Esophagus (tissue), 2 donors: ENCODE measurements at regions not wholly inside any gene's neighbourhood (a gene's known extent, or its start where the extent isn't known, plus 50 kb on each side); places are given as distances from the start of the nearest gene placed in this dataset.
"Not testable (repeated sequence)": the region's sequence is repeated elsewhere in the genome, so short reads cannot be mapped to it uniquely, and the experiment has no call there.

Experiments
- H3K27ac ChIP-seq, 2 donors: one replicate each; pipeline ENCODE4 v1.5.1; 2013; ENCODE audit warnings: low read depth in 2 of 2, mild to moderate bottlenecking in 2 of 2, inconsistent platforms in 1 of 2, low read length in 1 of 2, moderate library complexity in 1 of 2
- H3K27me3 ChIP-seq, 2 donors: one replicate each; pipeline ENCODE4 v1.6.1; 2013; ENCODE audit warnings: low read length in 2 of 2, control low read depth in 1 of 2, mild to moderate bottlenecking in 1 of 2; ENCODE audit not compliant: insufficient read depth in 2 of 2, control insufficient read depth in 1 of 2
- H3K36me3 ChIP-seq, 2 donors: one replicate each; pipeline ENCODE4 v1.6.1; 2013; ENCODE audit warnings: low read length in 1 of 2; ENCODE audit not compliant: control insufficient read depth in 2 of 2, insufficient read depth in 2 of 2
- H3K4me1 ChIP-seq, 2 donors: one replicate each; pipeline ENCODE4 v1.6.1; 2013; ENCODE audit warnings: low read length in 1 of 2; ENCODE audit not compliant: control insufficient read depth in 2 of 2, insufficient read depth in 2 of 2
- H3K4me3 ChIP-seq, 2 donors: one replicate each; pipeline ENCODE4 v1.5.1; 2013; ENCODE audit warnings: low read length in 2 of 2, mild to moderate bottlenecking in 2 of 2, low read depth in 1 of 2, moderate library complexity in 1 of 2
- H3K9me3 ChIP-seq, 2 donors: one replicate each; pipeline ENCODE4 v1.6.1; 2013; ENCODE audit warnings: mild to moderate bottlenecking in 2 of 2, low read depth in 1 of 2, low read length in 1 of 2, moderate library complexity in 1 of 2; ENCODE audit not compliant: control insufficient read depth in 2 of 2, insufficient read depth in 1 of 2
- WGBS, 2 donors: extraction: QIAGEN DNeasy Blood & Tissue Kit; methylation state at CpG; one replicate each; pipeline ENCODE4 v1.1.7; 2013; 5-methylcytosine and 5-hydroxymethylcytosine counted together
- donor health status: healthy with polysubstance abuse.
- donor health status: Bipolar disorder and iron deficiency.

DNA sequence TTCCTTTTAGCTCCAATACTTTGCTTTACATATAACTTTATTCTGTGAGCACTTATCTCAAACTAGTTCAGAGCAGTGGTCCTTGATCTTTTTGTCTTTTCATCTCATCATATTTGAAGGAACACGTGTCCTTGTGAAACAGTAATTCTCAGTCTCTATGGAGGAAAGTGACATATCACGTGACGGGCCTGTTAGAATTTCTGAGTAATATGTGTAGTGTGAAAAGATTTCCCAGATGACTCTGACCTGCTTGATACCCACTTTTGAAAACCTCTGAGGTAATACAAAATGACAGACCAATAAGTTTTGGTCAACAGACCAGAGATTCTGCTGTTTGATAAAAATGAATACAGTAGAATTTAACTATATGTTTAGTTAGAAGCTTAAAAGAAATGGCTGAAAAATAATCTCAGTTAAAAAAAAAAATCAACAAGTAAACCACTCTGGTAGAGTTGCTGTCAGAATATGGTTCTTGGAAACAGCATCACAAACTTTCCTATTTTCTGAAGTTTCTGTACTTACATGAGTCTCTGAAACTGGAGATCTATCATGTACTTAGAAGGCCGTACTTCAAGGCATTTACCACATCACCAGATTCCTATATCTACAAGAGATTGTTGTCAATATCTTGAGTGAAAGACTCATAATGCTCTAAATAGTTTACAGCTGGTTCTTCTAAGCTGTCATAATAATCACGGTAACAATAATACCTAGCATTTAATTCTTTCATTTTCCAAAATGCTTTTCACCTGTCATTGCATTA is 590.2 kb upstream of the TBL1XR1 start:
- Histone ChIP-seq H3K36me3 (no peaks in the 10 kb centered on the region), H3K27me3 (no peaks in the 10 kb centered on the region), H3K27ac (no peak overlapping the region), H3K4me1 (no peaks in the 10 kb centered on the region), H3K4me3 (no peak overlapping the region), H3K9me3 (no peaks in the 10 kb centered on the region)
- 65 to 68% methylated on average over 5 of the region's 5 CpGs for WGBS, 2 donors

DNA sequence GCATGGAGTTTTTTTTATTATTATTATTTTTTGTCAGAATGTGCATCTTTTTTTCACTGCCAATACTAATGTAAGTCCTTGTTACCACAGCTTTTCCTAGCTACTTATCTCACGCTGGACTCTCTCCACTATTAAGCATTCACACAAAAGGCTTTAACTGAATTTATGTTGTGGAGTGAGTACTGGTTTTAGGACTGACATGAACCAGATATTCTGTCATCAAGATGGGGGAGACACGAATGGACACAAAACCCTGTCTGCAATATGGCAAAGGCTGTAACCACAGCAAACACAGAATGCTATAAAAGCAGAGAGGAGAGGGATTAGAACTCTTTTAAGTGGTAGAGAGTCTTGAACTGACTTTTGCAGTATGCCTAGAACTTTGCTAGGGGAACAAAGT is 592.2 kb upstream of the TBL1XR1 start:
- WGBS, 2 donors: 85 to 93% methylated on average over 2 of the region's 2 CpGs
- Histone ChIP-seq H3K36me3 (no peaks in the 10 kb centered on the region), H3K27ac (no peak overlapping the region), H3K4me1 (no peaks in the 10 kb centered on the region), H3K27me3 (no peaks in the 10 kb centered on the region), H3K4me3 (no peak overlapping the region), H3K9me3 (no peaks in the 10 kb centered on the region)

DNA sequence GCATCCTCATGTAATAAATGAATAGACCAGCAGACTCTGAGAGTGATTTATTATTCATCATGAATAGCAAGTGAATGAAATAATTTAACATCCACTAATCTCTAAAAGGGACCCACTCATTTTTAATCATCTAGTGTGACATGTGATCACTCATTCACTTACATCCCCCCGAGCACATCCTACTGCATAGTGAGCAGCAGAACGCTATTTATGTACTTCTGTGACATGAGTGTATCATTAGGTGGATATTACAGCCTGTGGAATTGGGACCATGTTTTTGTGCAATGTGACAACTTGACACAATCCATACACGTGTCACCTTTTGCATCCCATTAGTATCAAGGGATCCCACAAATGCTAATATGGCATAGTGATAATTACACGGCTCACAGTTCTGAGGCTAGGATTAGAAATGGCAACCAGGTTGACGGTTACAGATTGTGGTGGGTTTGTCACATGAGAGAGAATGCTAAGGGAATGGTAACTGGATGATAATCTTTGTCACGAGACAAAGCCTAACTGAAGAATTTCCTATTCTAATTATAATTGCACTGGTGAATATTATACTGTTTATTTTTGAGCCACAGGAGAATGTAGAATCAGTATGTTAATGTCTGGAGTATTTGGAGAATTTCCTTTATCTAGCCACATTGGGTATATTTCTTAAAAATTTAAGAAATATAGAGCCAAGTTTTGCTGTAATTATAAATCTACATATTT is 595.2 kb upstream of the TBL1XR1 start:
- Histone ChIP-seq H3K9me3 (no peaks in the 10 kb centered on the region), H3K27me3 (no peaks in the 10 kb centered on the region)
- 88 to 89% methylated on average over 6 of the region's 6 CpGs for WGBS, 2 donors

DNA sequence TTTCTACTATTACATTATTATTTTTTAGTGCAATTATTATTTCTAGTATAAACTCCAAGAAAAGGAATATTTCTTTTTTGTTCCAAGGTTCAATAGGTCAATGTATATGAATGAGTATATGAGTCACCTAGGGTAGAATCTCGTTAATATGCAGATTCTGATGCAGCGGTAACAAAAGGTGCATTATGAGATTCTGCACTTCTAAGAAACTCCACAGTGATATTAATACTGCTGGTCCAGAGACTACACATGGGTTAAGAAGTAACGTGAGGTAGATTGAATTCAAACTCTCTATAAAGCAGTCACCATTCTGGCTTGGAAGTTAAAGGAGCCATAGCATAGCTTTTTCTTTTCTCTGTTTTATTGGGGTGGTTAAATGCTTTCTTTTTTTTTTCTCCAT is 596.2 kb upstream of the TBL1XR1 start:
- 77 to 79% methylated on average over 3 of the region's 3 CpGs for WGBS, 2 donors
- no peaks in the 10 kb centered on the region for H3K4me1 ChIP-seq

More for the DNA sequence above, 595.2 kb upstream of the TBL1XR1 start:
- Histone ChIP-seq H3K4me3 (no peak overlapping the region), H3K27ac (no peak overlapping the region), H3K4me1 (no peaks in the 10 kb centered on the region), H3K36me3 (no peaks in the 10 kb centered on the region)

DNA sequence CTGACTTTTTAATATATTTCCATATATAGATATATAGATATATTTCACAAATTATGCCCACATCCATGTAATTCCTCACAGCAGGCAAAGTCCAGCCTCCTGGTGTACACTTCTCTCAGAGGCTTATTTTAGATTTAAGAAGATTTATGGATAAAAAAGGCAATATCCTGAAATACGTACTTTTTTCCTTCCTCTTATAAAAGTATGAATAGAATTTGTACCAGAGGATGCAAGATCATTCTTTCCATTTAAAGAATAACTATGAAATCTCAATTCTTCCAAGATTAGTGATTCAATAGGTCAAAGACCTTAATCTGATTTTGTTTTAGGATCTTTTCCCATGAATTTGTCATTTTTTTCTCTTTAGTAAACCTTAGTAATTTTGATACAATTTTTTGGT is 597.9 kb upstream of the TBL1XR1 start:
- WGBS, 2 donors: 72 to 93% methylated on average over 1 of the region's 1 CpG
- no peaks in the 10 kb centered on the region for H3K9me3 ChIP-seq
- no peaks in the 10 kb centered on the region for H3K36me3 ChIP-seq
- no peak overlapping the region for H3K27ac ChIP-seq
- no peak overlapping the region for H3K4me3 ChIP-seq
- H3K27me3 ChIP-seq: no peaks in the 10 kb centered on the region
- no peaks in the 10 kb centered on the region for H3K4me1 ChIP-seq

More for the DNA sequence above, 596.2 kb upstream of the TBL1XR1 start:
- no peaks in the 10 kb centered on the region for H3K36me3 ChIP-seq
- no peaks in the 10 kb centered on the region for H3K9me3 ChIP-seq
- no peak overlapping the region for H3K27ac ChIP-seq
- H3K4me3 ChIP-seq: no peak overlapping the region
- no peaks in the 10 kb centered on the region for H3K27me3 ChIP-seq

GRCh38 chr3:177795859-177796258 is 598.6 kb upstream of the TBL1XR1 start:
- Histone ChIP-seq H3K4me1 (no peaks in the 10 kb centered on the region), H3K27ac (no peak overlapping the region), H3K27me3 (no peaks in the 10 kb centered on the region), H3K4me3 (no peak overlapping the region), H3K36me3 (no peaks in the 10 kb centered on the region), H3K9me3 (no peaks in the 10 kb centered on the region)

GRCh38 chr3:177800147-177800546 is 602.9 kb upstream of the TBL1XR1 start:
- H3K4me1 ChIP-seq, H3K36me3 ChIP-seq, H3K9me3 ChIP-seq, H3K27ac ChIP-seq, H3K27me3 ChIP-seq, H3K4me3 ChIP-seq: not testable (repeated sequence)
- WGBS, 2 donors: 83 to 93% methylated on average over 3 of the region's 3 CpGs

DNA sequence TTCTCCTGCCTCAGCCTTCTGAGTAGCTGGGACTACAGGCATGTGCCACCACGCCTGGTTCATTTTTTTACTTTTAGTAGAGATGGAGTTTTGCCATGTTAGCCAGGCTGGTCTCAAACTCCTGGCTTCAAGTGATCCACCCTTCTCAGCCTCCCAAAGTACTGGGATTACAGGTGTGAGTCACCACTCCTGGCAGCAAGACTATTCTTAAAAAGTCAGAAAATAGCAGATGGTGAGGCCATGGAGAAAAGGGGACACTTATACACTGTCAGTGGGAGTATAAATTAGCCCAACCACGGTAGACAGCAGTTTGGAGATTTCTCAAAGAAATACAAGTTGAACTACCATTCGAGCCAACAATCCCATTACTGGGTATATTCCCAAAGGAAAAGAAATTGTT is 603.3 kb upstream of the TBL1XR1 start:
- Histone ChIP-seq H3K36me3 (no peaks in the 10 kb centered on the region), H3K4me1 (no peaks in the 10 kb centered on the region), H3K9me3 (no peaks in the 10 kb centered on the region), H3K4me3 (no peak overlapping the region), H3K27ac (no peak overlapping the region), H3K27me3 (no peaks in the 10 kb centered on the region)
- WGBS, 2 donors: 67 to 82% methylated on average over 3 of the region's 3 CpGs

DNA sequence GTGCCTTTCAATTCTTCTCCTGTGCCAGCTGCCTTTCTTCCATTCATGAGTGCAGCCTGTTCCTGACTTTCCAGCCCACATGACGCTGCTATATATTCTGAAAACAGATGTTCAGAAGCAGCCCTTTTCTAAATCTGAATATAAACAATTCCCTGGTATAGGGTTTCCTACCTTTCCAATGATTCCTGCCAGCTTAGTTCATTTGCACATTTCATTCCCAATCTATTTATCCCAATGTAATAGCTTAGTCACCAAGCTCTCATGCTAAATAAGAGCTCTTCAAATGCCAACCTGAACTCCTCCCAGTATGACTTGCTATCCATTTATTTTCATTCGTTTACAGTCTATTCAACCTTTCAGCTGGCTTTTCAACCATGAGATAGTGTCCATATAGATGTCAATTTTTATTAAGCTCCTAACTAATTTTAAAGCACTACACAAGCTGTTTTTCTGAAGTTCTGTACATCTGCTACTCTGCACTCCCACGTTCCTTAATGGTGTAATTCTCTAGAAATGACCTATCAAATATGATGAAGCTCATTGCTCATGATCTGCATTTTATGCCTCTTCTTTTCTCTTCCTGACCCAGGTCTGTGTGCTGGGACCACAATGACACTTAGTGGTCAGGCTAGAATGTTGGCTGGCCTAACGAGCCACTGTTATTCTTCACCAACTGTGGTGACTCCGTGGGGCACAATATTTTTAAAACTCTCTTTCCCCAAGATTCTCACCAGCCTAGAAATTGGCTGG is 605.0 kb upstream of the TBL1XR1 start:
- WGBS, 2 donors: 83 to 84% methylated on average over 5 of the region's 5 CpGs
- no peaks in the 10 kb centered on the region for H3K9me3 ChIP-seq
- no peak overlapping the region for H3K27ac ChIP-seq
- no peaks in the 10 kb centered on the region for H3K27me3 ChIP-seq
- no peaks in the 10 kb centered on the region for H3K36me3 ChIP-seq
- no peak overlapping the region for H3K4me3 ChIP-seq
- no peaks in the 10 kb centered on the region for H3K4me1 ChIP-seq
